GM23338 (cell line): ENCODE measurements at regions not wholly inside any gene's neighbourhood (a gene's known extent, or its start where the extent isn't known, plus 50 kb on each side); places are given as distances from the start of the nearest gene placed in this dataset.

Experiments
- ATAC-seq: fragments of 200-7000 bp; cut with Tn5 transposase; 3 replicates; pipeline ENCODE4 v1.9.1; 2020
- DNase-seq: peaks from one replicate; pipeline ENCODE4 v3.0.0-alpha.2; 2015; ENCODE audit warnings: low spot score
- H2AFZ ChIP-seq: fragments of 200-600 bp; sonication (generic); 2 replicates; pipeline ENCODE4 v1.8.0; 2016; ENCODE audit warnings: antibody characterized with exemption, mild to moderate bottlenecking, moderate library complexity
- H3F3A ChIP-seq: fragments of 200-600 bp; sonication (generic); replicated peaks from 2 replicates; pipeline ENCODE4 v1.8.0; 2017; ENCODE audit warnings: antibody characterized with exemption, mixed run types, low read depth
- H3K27ac ChIP-seq: fragments of 200-600 bp; sonication (generic); 2 replicates; pipeline ENCODE4 v1.6.1; 2016; ENCODE audit warnings: low read depth
- H3K27me3 ChIP-seq: fragments of 200-600 bp; sonication (generic); 2 replicates; pipeline ENCODE4 v1.8.0; 2016; ENCODE audit warnings: mild to moderate bottlenecking, mixed run types, moderate library complexity; ENCODE audit not compliant: insufficient read depth
- H3K36me3 ChIP-seq: fragments of 200-600 bp; sonication (generic); 2 replicates; pipeline ENCODE4 v1.8.0; 2016; ENCODE audit warnings: mild to moderate bottlenecking; ENCODE audit not compliant: insufficient read depth
- H3K4me1 ChIP-seq: fragments of 200-600 bp; sonication (generic); 2 replicates; pipeline ENCODE4 v1.8.0; 2016; ENCODE audit warnings: mild to moderate bottlenecking, moderate library complexity; ENCODE audit not compliant: insufficient read depth
- H3K4me2 ChIP-seq: fragments of 200-600 bp; sonication (generic); 2 replicates; pipeline ENCODE4 v1.7.1; 2017; ENCODE audit warnings: mixed run types
- H3K4me3 ChIP-seq: fragments of 200-600 bp; sonication (generic); 2 replicates; pipeline ENCODE4 v1.6.1; 2016; ENCODE audit warnings: mixed run types
- H3K79me2 ChIP-seq: fragments of 200-600 bp; sonication (generic); replicated peaks from 2 replicates; pipeline ENCODE4 v1.8.0; 2017; ENCODE audit warnings: mild to moderate bottlenecking; ENCODE audit not compliant: insufficient read depth
- H3K9me2 ChIP-seq: fragments of 200-600 bp; sonication (generic); 2 replicates; pipeline ENCODE4 v1.8.0; 2017; ENCODE audit not compliant: insufficient read depth
- H4K20me1 ChIP-seq: fragments of 200-600 bp; sonication (generic); replicated peaks from 2 replicates; pipeline ENCODE4 v1.8.0; 2017; ENCODE audit warnings: mild to moderate bottlenecking; ENCODE audit not compliant: insufficient read depth
- H3K27ac Mint-ChIP-seq: 2 replicates; pipeline ENCODE4 v1.8.0; 2020; ENCODE audit warnings: inconsistent platforms, mild to moderate bottlenecking, moderate library complexity, mixed read lengths
- H3K27me3 Mint-ChIP-seq: 3 replicates; pipeline ENCODE4 v1.8.0; 2022; ENCODE audit warnings: low read depth, mild to moderate bottlenecking, moderate library complexity, mixed read lengths, inconsistent platforms; ENCODE audit not compliant: insufficient read depth, poor library complexity
- H3K36me3 Mint-ChIP-seq: 3 replicates; pipeline ENCODE4 v1.8.0; 2021; ENCODE audit warnings: low read depth, mild to moderate bottlenecking, inconsistent platforms, moderate library complexity, mixed read lengths
- H3K4me1 Mint-ChIP-seq: 3 replicates; pipeline ENCODE4 v1.8.0; 2020; ENCODE audit warnings: mild to moderate bottlenecking, inconsistent platforms, mixed read lengths
- H3K4me3 Mint-ChIP-seq: 3 replicates; pipeline ENCODE4 v1.8.0; 2021; ENCODE audit warnings: moderate library complexity, mild to moderate bottlenecking, inconsistent platforms, mixed read lengths
- H3K9me3 Mint-ChIP-seq: 3 replicates; pipeline ENCODE4 v1.8.0; 2020; ENCODE audit warnings: moderate library complexity, mild to moderate bottlenecking, inconsistent platforms, mixed read lengths
- CREB1 ChIP-seq: fragments of 250-450 bp; sonication (Bioruptor Pico); IDR thresholded peaks from 2 replicates; pipeline ENCODE4 v1.5.0; 2020; ENCODE audit warnings: low read depth, mild to moderate bottlenecking, moderate library complexity
- ETS1 ChIP-seq: IDR thresholded peaks from 2 replicates; pipeline ENCODE4 v1.6.1; 2016; ENCODE audit warnings: antibody characterized with exemption
- EZH2 ChIP-seq: fragments of 200-600 bp; sonication (generic); IDR thresholded peaks from one replicate; pipeline ENCODE4 v1.8.0; 2017; ENCODE audit warnings: antibody characterized with exemption, mild to moderate bottlenecking, low read depth; ENCODE audit not compliant: unreplicated experiment
- EZH2phosphoT487 ChIP-seq: fragments of 200-600 bp; sonication (generic); IDR thresholded peaks from one replicate; pipeline ENCODE4 v1.8.1; 2018; ENCODE audit warnings: antibody characterized with exemption; ENCODE audit not compliant: unreplicated experiment
- NANOG ChIP-seq: IDR thresholded peaks from 2 replicates; pipeline ENCODE4 v1.6.1; 2016; ENCODE audit warnings: antibody characterized with exemption, borderline replicate concordance
- POLR2AphosphoS5 ChIP-seq: IDR thresholded peaks from 2 replicates; pipeline ENCODE4 v1.6.1; 2016; ENCODE audit warnings: antibody characterized with exemption, low read depth
- REST ChIP-seq: IDR thresholded peaks from one replicate; pipeline ENCODE4 v1.6.1; 2018; ENCODE audit warnings: antibody characterized with exemption; ENCODE audit not compliant: unreplicated experiment
- STAT1 ChIP-seq: IDR thresholded peaks from one replicate; pipeline ENCODE4 v1.6.1; 2016; ENCODE audit warnings: antibody characterized with exemption; ENCODE audit not compliant: unreplicated experiment
- ZNF114 ChIP-seq: fragments of 250-450 bp; sonication (Bioruptor Pico); IDR thresholded peaks from 2 replicates; pipeline ENCODE4 v1.5.0; 2020; ENCODE audit warnings: mild to moderate bottlenecking, moderate library complexity
- ZNF331 ChIP-seq: fragments of 250-450 bp; sonication (Bioruptor Pico); IDR thresholded peaks from 2 replicates; pipeline ENCODE4 v1.5.0; 2020; ENCODE audit warnings: low read depth, mild to moderate bottlenecking, moderate library complexity

GRCh38 chr5:89560696-89561095 lies 677.7 kb upstream of the MEF2C start:
- Histone ChIP-seq H3K36me3 (no peaks in the 10 kb centered on the region), H3K9me2 (peaks cover 3% of the 10 kb centered on the region; the same call in 1 of the 2 replicates), H3K4me1 (no peaks in the 10 kb centered on the region), H3K27ac (no peak overlapping the region), H4K20me1 (no peaks in the 10 kb centered on the region), H3F3A (no peaks in the 10 kb centered on the region), H2AFZ (peak overlapping the region; percentile 6; the same call in 1 of the 2 replicates), H3K27me3 (no peaks in the 10 kb centered on the region), H3K4me2 (no peak overlapping the region), H3K4me3 (no peak overlapping the region), H3K79me2 (no peaks in the 10 kb centered on the region)
- ATAC-seq, result no peak
- Mint-ChIP-seq H3K27ac (no peak overlapping the region), H3K27me3 (no peaks in the 10 kb centered on the region), H3K4me3 (no peak overlapping the region), H3K9me3 (no peaks in the 10 kb centered on the region), H3K36me3 (no peaks in the 10 kb centered on the region), H3K4me1 (peaks cover 10% of the 10 kb centered on the region)
- TF ChIP-seq EZH2 (no peak), ETS1 (no peak), REST (no peak), ZNF331 (CRISPR knock-in tag) (no peak), ZNF114 (no peak), NANOG (no peak), POLR2AphosphoS5 (no peak), STAT1 (no peak)
- DNase-seq, result no peak

GRCh38 chr5:89556215-89556913 lies 673.4 kb upstream of the MEF2C start:
- H3K27me3 ChIP-seq, result no peaks in the 10 kb centered on the region
- TF ChIP-seq NANOG, result no peak
- no peak for TF ChIP-seq ETS1
- no peak for TF ChIP-seq CREB1 (CRISPR knock-in tag)
- TF ChIP-seq EZH2phosphoT487, result no peak

More at GRCh38 chr5:89556215-89556913, 673.4 kb upstream of the MEF2C start:
- H3K4me1 Mint-ChIP-seq, result peaks cover 7% of the 10 kb centered on the region; the same call in 2 of the 3 replicates
- Histone ChIP-seq H2AFZ (no peak overlapping the region), H4K20me1 (no peaks in the 10 kb centered on the region), H3F3A (no peaks in the 10 kb centered on the region), H3K9me2 (peaks cover 3% of the 10 kb centered on the region; the same call in 1 of the 2 replicates), H3K27ac (no peak overlapping the region), H3K4me3 (no peak overlapping the region), H3K4me2 (no peak overlapping the region), H3K79me2 (no peaks in the 10 kb centered on the region), H3K36me3 (no peaks in the 10 kb centered on the region), H3K4me1 (no peaks in the 10 kb centered on the region)
- H3K27ac Mint-ChIP-seq, result no peak overlapping the region
- no peaks in the 10 kb centered on the region for H3K36me3 Mint-ChIP-seq
- ATAC-seq (no peak), DNase-seq (no peak)
- no peak overlapping the region for H3K4me3 Mint-ChIP-seq
- H3K27me3 Mint-ChIP-seq, result no peaks in the 10 kb centered on the region
- H3K9me3 Mint-ChIP-seq, result no peaks in the 10 kb centered on the region
